ENCODE measurements at regions not wholly inside any gene's neighbourhood (a gene's known extent, or its start where the extent isn't known, plus 50 kb on each side); places are given as distances from the start of the nearest gene placed in this dataset.
A peak's percentile ranks its signal among the peaks of the same experiment; 100 is the strongest.

GRCh38 chr7:131781-132482 lies 60.4 kb upstream of the FAM20C start:
- TF ChIP-seq SUZ12 (IDR thresholded peaks at IDR 0.05; ENCODE audit: low read length) (no peak), JUN (IDR thresholded peaks at IDR 0.05; ENCODE audit: low read depth, low read length) (no peak), PHF8 (conservative IDR thresholded peaks at IDR 0.05; ENCODE audit: low read depth, low read length) (no peak), GABPA (IDR thresholded peaks at IDR 0.05; ENCODE audit: borderline replicate concordance, insufficient read depth, low read length) (no peak), ATF3 (IDR thresholded peaks at IDR 0.05; ENCODE audit: insufficient read depth, low read depth, low read length) (no peak), KDM1A (IDR thresholded peaks at IDR 0.05; ENCODE audit: borderline replicate concordance, low read length) (no peak)
- Histone ChIP-seq H3K9me3 (ENCODE audit: insufficient read depth in 2 of 2, low read depth in 1 of 2, low read length in 1 of 2) (no peaks in the 10 kb centered on the region), H4K91ac (replicated peaks; ENCODE audit: insufficient read length, low read length) (peak overlapping the region; percentile 34), H3K79me2 (ENCODE audit: control insufficient read depth in 1 of 2, insufficient read depth in 2 of 2, low read length in 2 of 2) (no peaks in the 10 kb centered on the region), H3K4ac (replicated peaks; ENCODE audit: insufficient read length, low read depth, low read length) (no peak overlapping the region), H2BK20ac (ENCODE audit: low read length) (0 out of 2 replicates have a peak overlapping the region, but pooled peaks have one; percentile 48), H3K27me3 (replicated peaks in 1 of 4; ENCODE audit: control insufficient read depth in 3 of 4, extremely low read depth in 1 of 4, insufficient read depth in 3 of 4, low read length in 3 of 4) (no peaks in the 10 kb centered on the region), H2BK5ac (ENCODE audit: low read depth, low read length) (0 out of 2 replicates have a peak overlapping the region, but pooled peaks have one; percentile 8), H3K4me3 (ENCODE audit: extremely low read depth in 1 of 4, insufficient read depth in 2 of 4, low read depth in 3 of 4, low read length in 4 of 4) (no peak overlapping the region), H3K4me2 (ENCODE audit: insufficient read depth in 1 of 2, low read depth in 2 of 2, low read length in 2 of 2) (no peak overlapping the region), H3K56ac (replicated peaks; ENCODE audit: insufficient read length, low read depth, low read length) (no peak overlapping the region), H3K27ac (ENCODE audit: low read depth, low read length) (no peak overlapping the region), H4K8ac (ENCODE audit: extremely low read depth, insufficient read depth, low read length) (peak overlapping the region; percentile 3; the same call in 1 of the 2 replicates), H3K23ac (ENCODE audit: insufficient read length) (no peak overlapping the region), H2AFZ (ENCODE audit: low read length) (0 out of 2 replicates have a peak overlapping the region, but pooled peaks have one; percentile 71), H3K9ac (replicated peaks in 1 of 4; ENCODE audit: extremely low read depth in 1 of 4, low read depth in 3 of 4, low read length in 3 of 4) (no peak overlapping the region), H3K4me1 (replicated peaks in 1 of 4; ENCODE audit: control insufficient read depth in 3 of 4, insufficient read depth in 4 of 4, low read length in 3 of 4) (peaks cover 0 to 5% (median under 1%) of the 10 kb centered on the region in 4 experiments; a peak in 3 of 7 replicates), H4K20me1 (replicated peaks in 1 of 2; ENCODE audit: control insufficient read depth in 1 of 2, insufficient read depth in 2 of 2, low read length in 2 of 2) (no peaks in the 10 kb centered on the region), H2BK15ac (ENCODE audit: low read length) (0 out of 2 replicates have a peak overlapping the region, but pooled peaks have one; percentile 53), H3K14ac (ENCODE audit: insufficient read length) (no peak overlapping the region), H3K36me3 (ENCODE audit: control insufficient read depth in 2 of 4, insufficient read depth in 4 of 4, low read length in 3 of 4) (no peaks in the 10 kb centered on the region), H3K18ac (ENCODE audit: extremely low read depth, low read length) (no peak overlapping the region), H2BK120ac (replicated peaks; ENCODE audit: low read depth, low read length) (no peak overlapping the region), H2BK12ac (ENCODE audit: low read depth, low read length) (peak overlapping the region; percentile 68; the same call in 1 of the 2 replicates), H3K79me1 (ENCODE audit: low read depth, low read length) (no peaks in the 10 kb centered on the region), H4K5ac (ENCODE audit: insufficient read length, low read depth, low read length) (no peak overlapping the region), H2AK5ac (ENCODE audit: low read depth, low read length) (no peak overlapping the region), H3K23me2 (ENCODE audit: low read depth, low read length) (no peaks in the 10 kb centered on the region)
- POLR2A ChIA-PET (ENCODE audit: partially characterized antibody) = interaction anchor here (0.7 to 1.4 kb wide), 2 partner anchors 57 to 63 kb away, joined by 3 read pairs; no protein-coding TSS in a partner anchor
- WGBS, 2 experiments (ENCODE audit: extremely low coverage in 1 of 2, insufficient coverage in 1 of 2, insufficient read length in 1 of 2, insufficient replicate concordance in 2 of 2, low coverage in 1 of 2, low lambda C conversion rate in 2 of 2, missing lambda C conversion rate in 1 of 2) = 91% methylated on average over 21 of the region's 21 CpGs; no CpG with 5 or more reads in 1 of the 2 experiments
- no peak for FAIRE-seq
- CTCF ChIA-PET (ENCODE audit: partially characterized antibody) = interaction anchor here (0.8 to 3.5 kb wide), 15 partner anchors 11 to 136 kb away, joined by 3 to 13 read pairs (median 4); no protein-coding TSS in a partner anchor
- no peak for DNase-seq (ENCODE audit: low read depth in 1 of 2, low spot score in 2 of 2)

All from H1 (cell line).